Stomach (tissue), 8 donors: ENCODE measurements at regions not wholly inside any gene's neighbourhood (a gene's known extent, or its start where the extent isn't known, plus 50 kb on each side); places are given as distances from the start of the nearest gene placed in this dataset.

Source experiments
- DNase-seq, 2 donors: peaks; one replicate each; pipeline versions ENCODE4 v3.0.0 to v3.0.0-alpha.2; 2013 to 2019
- H3K27ac ChIP-seq, 5 donors: fragments of 200-600 bp in 4 of 5; sonication (generic) in 4 of 5; one replicate each; pipeline ENCODE4 v1.5.1; 2013 to 2019; ENCODE audit warnings: mild to moderate bottlenecking in 1 of 5, moderate library complexity in 1 of 5
- H3K27me3 ChIP-seq, 3 donors: fragments of 200-600 bp; sonication (generic); one replicate each; pipeline ENCODE4 v1.5.1; 2017 to 2019; ENCODE audit warnings: mixed run types in 1 of 3
- H3K36me3 ChIP-seq, 4 donors: fragments of 200-600 bp; sonication (generic); 1 replicate in 3 of 4; 2 replicates in 1 of 4; pipeline ENCODE4 v1.5.1; 2016 to 2019
- H3K4me1 ChIP-seq, 4 donors: fragments of 200-600 bp; sonication (generic); one replicate each; pipeline ENCODE4 v1.5.1; 2016 to 2019
- H3K4me3 ChIP-seq, 4 donors: fragments of 200-600 bp; sonication (generic) in 3 of 4; one replicate each; pipeline ENCODE4 v1.5.1; 2016 to 2019; ENCODE audit warnings: mild to moderate bottlenecking in 1 of 4
- H3K9me3 ChIP-seq, 4 donors: fragments of 200-600 bp; sonication (generic); one replicate each; pipeline ENCODE4 v1.5.1; 2016 to 2019
- CTCF ChIP-seq, 7 experiments: fragments of 450-650 bp in 4 of 7; fragments of 200-600 bp in 3 of 7; sonication (generic) in 3 of 7; IDR thresholded peaks; one replicate each; pipeline ENCODE4 v1.5.1; 2016 to 2019; ENCODE audit warnings: antibody characterized with exemption in 7 of 7, control low read depth in 2 of 7, mild to moderate bottlenecking in 1 of 7
- EP300 ChIP-seq: sonication (generic); formaldehyde crosslinking; IDR thresholded peaks from one replicate; pipeline ENCODE4 v1.6.1; 2017; ENCODE audit warnings: antibody characterized with exemption
- POLR2A ChIP-seq, 4 donors: fragments of 450-650 bp; IDR thresholded peaks; one replicate each; pipeline ENCODE4 v1.6.1; 2016; ENCODE audit warnings: antibody characterized with exemption in 4 of 4, control low read depth in 2 of 4, mild to moderate bottlenecking in 1 of 4, moderate library complexity in 1 of 4
- POLR2AphosphoS5 ChIP-seq, 3 donors: sonication (generic); formaldehyde crosslinking; IDR thresholded peaks; one replicate each; pipeline ENCODE4 v1.6.1; 2016; ENCODE audit warnings: antibody characterized with exemption in 3 of 3
- WGBS, 5 donors: extraction: QIAGEN DNeasy Blood & Tissue Kit in 3 of 5; methylation state at CpG; one replicate each; pipeline versions ENCODE4 v1.1.5 to v1.1.7; 2013 to 2018; 5-methylcytosine and 5-hydroxymethylcytosine counted together
- intact Hi-C: fragments of 100-400 bp; cut with DNase I; formaldehyde crosslinking; loops from one replicate; pipeline ENCODE4 v1.15.1; 2023; ENCODE audit warnings: low total_unique reads
- donor health status: healthy with polysubstance abuse.
- donor health status: Bipolar disorder and iron deficiency.
- donor health status: healthy.

- 44 to 50% (median 48%) methylated on average over 2 of the region's 2 CpGs for WGBS, 5 donors
- intact Hi-C loops = no loop called here
- no peak for TF ChIP-seq POLR2A (IDR thresholded peaks at IDR 0.05)
- no peak for TF ChIP-seq CTCF (IDR thresholded peaks at IDR 0.05)
- no peak for TF ChIP-seq EP300
- no peak for TF ChIP-seq POLR2AphosphoS5 (IDR thresholded peaks at IDR 0.05)
- Histone ChIP-seq H3K27ac (no peak overlapping the region), H3K36me3 (no peaks in the 10 kb centered on the region), H3K9me3 (peaks cover 0 to 12% (median 3%) of the 10 kb centered on the region in 4 donors), H3K4me1 (no peaks in the 10 kb centered on the region), H3K27me3 (no peaks in the 10 kb centered on the region), H3K4me3 (no peak overlapping the region)
- no peak for DNase-seq
These were observed 2378.4 kb upstream of the WWC1 start for GRCh38 chr5:165913059-165913458.

GRCh38 chr5:165914456-165914855 is 2377.0 kb upstream of the WWC1 start:
- intact Hi-C loops = no loop called here
- WGBS, 5 donors = 87 to 94% (median 90%) methylated on average over 6 of the region's 6 CpGs
- TF ChIP-seq POLR2A (IDR thresholded peaks at IDR 0.05) = no peak

GRCh38 chr5:165919196-165919595 is 2372.2 kb upstream of the WWC1 start:
- no peaks in the 10 kb centered on the region for H3K27me3 ChIP-seq
- H3K36me3 ChIP-seq = no peaks in the 10 kb centered on the region
- H3K9me3 ChIP-seq = no peaks in the 10 kb centered on the region
- no peak for DNase-seq
- TF ChIP-seq CTCF (IDR thresholded peaks at IDR 0.05) (no peak), POLR2AphosphoS5 (IDR thresholded peaks at IDR 0.05) (no peak), EP300 (no peak), POLR2A (IDR thresholded peaks at IDR 0.05) (no peak)
- no peak overlapping the region for H3K27ac ChIP-seq
- intact Hi-C loops = no loop called here
- no peak overlapping the region for H3K4me3 ChIP-seq
- WGBS, 5 donors = 93 to 95% (median 93%) methylated on average over 20 of the region's 20 CpGs
- no peaks in the 10 kb centered on the region for H3K4me1 ChIP-seq

More at GRCh38 chr5:165914456-165914855, 2377.0 kb upstream of the WWC1 start:
- no peak overlapping the region for H3K27ac ChIP-seq
- peaks cover 0 to 2% (median under 1%) of the 10 kb centered on the region in 4 donors for H3K9me3 ChIP-seq
- no peak overlapping the region for H3K4me3 ChIP-seq
- no peaks in the 10 kb centered on the region for H3K27me3 ChIP-seq
- H3K36me3 ChIP-seq = no peaks in the 10 kb centered on the region
- no peak for DNase-seq
- H3K4me1 ChIP-seq = no peaks in the 10 kb centered on the region

- TF ChIP-seq CTCF (IDR thresholded peaks at IDR 0.05) = no peak
- no peak for TF ChIP-seq EP300
- TF ChIP-seq POLR2AphosphoS5 (IDR thresholded peaks at IDR 0.05) = no peak
- TF ChIP-seq POLR2A (IDR thresholded peaks at IDR 0.05) = no peak
- no peaks in the 10 kb centered on the region for H3K4me1 ChIP-seq
These were observed 2370.8 kb upstream of the WWC1 start for GRCh38 chr5:165920655-165921054.

GRCh38 chr5:165928971-165929370 is 2362.5 kb upstream of the WWC1 start:
- intact Hi-C loops = no loop called here
- H3K9me3 ChIP-seq = peaks cover 0 to 5% (median 4%) of the 10 kb centered on the region in 4 donors
- no peaks in the 10 kb centered on the region for H3K4me1 ChIP-seq
- no peak overlapping the region for H3K4me3 ChIP-seq
- no peak for TF ChIP-seq EP300
- TF ChIP-seq POLR2AphosphoS5 (IDR thresholded peaks at IDR 0.05) = no peak
- no peak for TF ChIP-seq POLR2A (IDR thresholded peaks at IDR 0.05)
- no peak for TF ChIP-seq CTCF (IDR thresholded peaks at IDR 0.05)
- 79 to 88% (median 84%) methylated on average over 6 of the region's 6 CpGs for WGBS, 5 donors
- no peak for DNase-seq
- no peak overlapping the region for H3K27ac ChIP-seq
- no peaks in the 10 kb centered on the region for H3K36me3 ChIP-seq
- H3K27me3 ChIP-seq = no peaks in the 10 kb centered on the region

More at GRCh38 chr5:165920655-165921054, 2370.8 kb upstream of the WWC1 start:
- WGBS, 5 donors = 89 to 97% (median 92%) methylated on average over 1 of the region's 1 CpG
- H3K4me3 ChIP-seq = no peak overlapping the region
- no peaks in the 10 kb centered on the region for H3K36me3 ChIP-seq
- H3K27me3 ChIP-seq = no peaks in the 10 kb centered on the region
- intact Hi-C loops = no loop called here
- no peaks in the 10 kb centered on the region for H3K9me3 ChIP-seq
- no peak for DNase-seq
- no peak overlapping the region for H3K27ac ChIP-seq
